GM18861 (cell line): ENCODE measurements at regions not wholly inside any gene's neighbourhood (a gene's known extent, or its start where the extent isn't known, plus 50 kb on each side); places are given as distances from the start of the nearest gene placed in this dataset.
"Not testable (repeated sequence)": the region's sequence is repeated elsewhere in the genome, so short reads cannot be mapped to it uniquely, and the experiment has no call there.

Experiments
- ATAC-seq: cut with Tn5 transposase; IDR thresholded peaks from one replicate; pipeline ENCODE4 v1.9.1; 2021; ENCODE audit not compliant: unreplicated experiment

GRCh38 chr7:65317372-65317771 lies 56.3 kb upstream of the ZNF92 start:
- ATAC-seq, result no peak

- no peak for ATAC-seq
Observed at GRCh38 chr7:65310761-65311160, 62.9 kb upstream of the ZNF92 start.

GRCh38 chr7:65308300-65308678 lies 65.4 kb upstream of the ZNF92 start:
- no peak for ATAC-seq

GRCh38 chr7:65307651-65308299 lies 65.9 kb upstream of the ZNF92 start:
- peak; percentile 73 for ATAC-seq

- no peak for ATAC-seq
Observed at GRCh38 chr7:65304175-65304574, 69.5 kb upstream of the ZNF92 start.

DNA sequence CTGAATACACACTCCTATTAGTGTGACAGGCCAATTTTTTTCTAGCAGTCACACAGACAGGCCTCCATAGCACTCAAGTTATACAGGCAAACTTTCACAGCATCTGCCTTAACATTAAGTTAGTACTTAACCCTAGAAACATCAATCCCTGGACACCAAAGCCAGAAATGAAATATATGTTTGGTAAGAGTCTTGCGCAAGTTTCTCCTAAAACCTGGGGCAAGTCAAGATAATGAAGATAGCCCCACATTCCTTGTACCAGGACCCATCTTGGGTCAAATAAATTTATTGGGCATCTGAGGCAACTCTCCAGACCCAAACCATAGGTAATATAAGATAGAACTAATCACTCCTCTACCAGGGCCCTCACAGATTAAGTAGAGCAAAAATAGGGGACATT lies 70.8 kb upstream of the ZNF92 start:
- no peak for ATAC-seq

- ATAC-seq, result no peak
Observed at GRCh38 chr7:65301007-65301406, 72.6 kb upstream of the ZNF92 start.

DNA sequence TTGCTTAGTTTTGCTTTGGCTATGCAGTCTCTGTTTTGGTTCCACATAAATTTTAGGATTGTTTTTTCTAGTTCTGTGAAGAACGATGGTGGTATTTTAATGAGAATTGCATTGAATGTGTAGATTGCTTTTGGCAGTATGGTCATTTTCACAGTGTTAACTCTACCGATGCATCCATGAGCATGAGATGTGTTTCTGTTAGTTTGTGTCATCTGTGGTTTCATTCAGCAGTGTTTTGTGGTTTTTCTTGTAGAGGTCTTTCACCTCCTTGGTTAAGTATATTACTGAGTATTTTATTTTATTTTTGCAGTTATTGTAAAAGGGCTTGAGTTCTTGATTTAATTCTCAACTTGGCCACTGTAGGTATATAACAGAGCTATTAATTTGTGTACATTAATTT lies 78.2 kb upstream of the ZNF92 start:
- no peak for ATAC-seq

DNA sequence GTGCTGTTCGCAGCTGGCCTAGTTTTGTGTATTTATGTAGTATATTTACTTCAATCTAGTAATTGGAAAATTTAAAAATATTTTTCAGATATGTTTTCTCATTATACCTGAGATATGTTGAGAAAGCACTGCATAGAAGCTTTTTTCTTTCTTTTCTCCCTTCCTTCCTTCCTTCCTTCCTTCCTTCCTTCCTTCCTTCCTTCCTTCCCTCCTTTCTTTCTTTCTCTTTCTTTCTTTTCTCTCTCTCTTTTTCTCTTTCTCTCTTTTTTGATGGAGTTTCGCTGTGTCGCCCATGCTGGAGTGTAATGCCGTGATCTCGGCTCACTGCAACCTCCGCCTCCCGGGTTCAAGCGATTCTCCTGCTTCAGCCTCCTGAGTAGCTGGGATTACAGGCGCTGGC lies 83.3 kb upstream of the ZNF92 start:
- not testable (repeated sequence) for ATAC-seq

DNA sequence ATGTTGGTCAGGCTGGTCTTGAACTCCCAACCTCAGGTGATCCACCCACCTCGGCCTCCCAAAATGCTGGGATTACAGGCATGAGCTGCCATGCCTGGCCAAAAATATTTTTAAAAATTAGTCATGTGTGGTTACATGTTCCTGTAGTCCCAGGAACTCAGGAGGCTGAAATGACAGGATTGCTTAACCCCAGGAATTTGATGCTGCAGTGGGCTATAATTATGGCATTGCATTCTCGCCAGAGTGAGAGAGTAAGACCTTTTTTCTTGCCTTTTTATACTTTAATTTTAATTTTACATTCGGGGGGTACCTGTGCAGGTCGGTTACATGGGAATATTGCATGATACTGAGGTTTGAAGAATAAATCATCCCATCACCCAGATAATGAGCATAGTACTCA lies 86.6 kb upstream of the ZNF92 start:
- no peak for ATAC-seq

DNA sequence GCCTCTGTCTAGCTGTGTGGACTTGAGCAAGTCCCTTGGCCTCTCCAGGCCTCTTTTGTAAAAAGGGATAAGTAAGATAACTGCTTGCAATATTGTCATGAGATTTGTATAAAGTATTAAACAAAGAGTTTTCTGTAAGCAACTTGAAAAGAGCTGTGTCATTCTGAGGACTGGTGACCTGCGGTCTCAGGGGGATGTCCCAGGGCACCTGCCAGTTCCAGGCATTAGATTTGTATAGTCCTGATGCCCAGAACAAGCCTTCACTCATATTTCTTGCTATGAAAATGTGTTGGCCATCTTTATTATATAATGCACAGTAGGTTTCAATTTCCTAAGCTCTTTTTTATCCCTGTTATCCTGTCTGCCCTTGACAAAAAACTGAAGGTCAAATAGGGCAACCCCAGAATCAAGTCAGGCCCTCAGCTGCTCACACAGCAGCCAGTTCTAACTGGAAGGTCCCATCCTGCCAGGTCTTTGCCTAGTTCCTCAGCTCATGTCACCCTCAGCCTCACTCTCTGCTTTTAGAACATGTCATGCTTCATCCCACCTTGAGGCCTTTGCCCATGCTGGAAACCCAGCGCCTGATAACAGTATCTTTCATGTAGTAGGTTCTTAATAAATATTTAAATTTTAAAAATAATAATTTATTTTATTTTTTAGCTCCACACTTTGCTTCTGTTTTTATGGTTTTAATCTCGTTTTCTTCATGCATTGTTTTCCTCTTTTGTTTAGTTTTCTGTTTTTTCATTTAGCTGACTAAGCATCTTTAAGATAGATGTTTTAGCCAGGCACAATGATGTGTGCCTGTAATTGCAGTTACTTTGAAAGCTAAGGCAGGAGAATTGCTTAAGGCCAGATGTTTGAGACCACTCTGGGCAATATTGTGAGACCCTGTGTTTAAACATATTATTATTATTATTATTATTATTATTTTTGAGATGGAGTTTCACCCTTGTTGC lies 87.5 kb upstream of the ZNF92 start:
- ATAC-seq, result peak; percentile 97

GRCh38 chr7:65285241-65285640 lies 88.4 kb upstream of the ZNF92 start:
- not testable (repeated sequence) for ATAC-seq

- no peak for ATAC-seq
Observed at GRCh38 chr7:65279795-65280194, 93.9 kb upstream of the ZNF92 start.

GRCh38 chr7:65276822-65277221 lies 96.8 kb upstream of the ZNF92 start:
- no peak for ATAC-seq

GRCh38 chr7:65271502-65271901 lies 102.2 kb upstream of the ZNF92 start:
- ATAC-seq, result not testable (repeated sequence)

DNA sequence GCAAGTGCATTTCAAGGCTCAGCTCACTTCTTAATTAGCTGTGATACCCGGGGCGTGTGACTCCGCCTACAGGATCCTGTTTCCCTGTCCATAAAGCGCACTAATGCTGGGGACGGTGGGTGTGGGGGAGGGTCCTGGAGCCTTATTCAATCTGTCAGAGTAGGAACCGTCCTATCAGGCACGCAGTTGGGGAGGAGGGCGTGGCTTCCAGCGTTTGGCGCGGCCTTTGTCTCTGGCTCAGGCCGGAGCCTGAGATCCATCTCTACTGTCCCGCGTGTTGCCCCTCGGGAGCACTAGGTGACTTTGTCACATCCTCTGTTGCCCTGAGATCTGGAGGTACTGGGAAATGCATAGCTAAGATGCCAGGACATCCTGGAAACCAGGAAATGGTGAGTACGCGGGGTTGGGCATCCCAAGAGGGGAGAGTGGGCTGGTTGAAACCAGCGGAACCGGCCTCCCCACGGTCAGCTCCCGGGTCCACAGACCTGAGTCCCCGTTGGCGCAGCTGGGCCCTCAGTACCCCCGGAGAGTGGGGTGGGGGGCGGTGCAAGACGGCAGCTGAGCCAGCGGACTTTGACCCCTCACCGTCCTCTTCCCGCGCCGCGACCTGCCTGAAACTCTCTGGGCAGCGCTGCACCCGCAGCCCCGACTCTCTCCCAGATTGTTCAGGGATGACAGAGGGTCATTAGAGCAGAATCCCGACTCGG lies 104.4 kb upstream of the ZNF92 start:
- ATAC-seq, result peak; percentile 97

DNA sequence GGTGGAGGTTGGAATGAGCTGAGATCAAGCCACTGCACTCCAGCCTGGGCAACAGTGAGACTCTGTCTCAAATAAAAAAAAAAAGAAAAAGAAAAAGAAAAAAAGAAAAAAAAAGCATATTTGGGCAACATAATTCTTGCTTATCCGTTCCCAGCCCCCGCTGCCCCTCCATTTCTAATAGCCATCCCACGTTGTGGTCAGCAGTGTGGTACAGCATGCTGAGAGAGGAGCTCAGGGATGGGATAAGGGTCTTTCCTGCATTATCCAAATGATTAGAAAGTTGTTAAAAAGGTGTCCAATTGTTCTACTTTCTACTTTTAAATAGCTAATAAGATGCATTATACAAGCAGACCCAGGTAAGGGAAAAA lies 104.9 kb upstream of the ZNF92 start:
- ATAC-seq, result no peak

DNA sequence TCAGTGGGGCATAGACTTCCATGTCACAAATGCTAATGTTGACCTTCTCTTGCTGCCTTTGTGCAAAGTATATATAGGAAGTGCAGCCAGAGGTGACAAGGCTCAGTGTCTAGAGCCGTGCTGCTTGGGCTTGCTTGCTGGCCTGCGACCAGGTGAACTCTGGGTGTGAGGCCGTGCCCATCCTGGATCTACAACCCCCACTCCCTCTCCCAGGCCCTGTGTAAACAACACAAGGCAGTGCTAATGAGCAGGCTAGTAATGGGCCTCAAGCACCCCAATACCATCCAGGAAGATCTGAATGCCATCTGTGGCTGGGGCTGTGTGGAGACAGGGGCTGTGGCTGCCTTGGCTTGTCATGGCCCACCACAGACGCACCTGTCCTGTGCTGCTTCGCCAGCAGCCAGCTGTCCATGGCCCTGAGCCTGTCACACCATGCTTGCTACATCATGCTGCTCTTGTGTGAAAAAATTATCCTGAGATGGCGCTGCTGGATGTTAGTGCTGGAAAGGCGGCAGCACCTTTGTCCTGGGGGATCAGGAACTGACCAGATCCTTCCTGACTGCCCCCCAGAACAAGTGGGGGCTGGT lies 107.6 kb upstream of the ZNF92 start:
- ATAC-seq, result no peak

DNA sequence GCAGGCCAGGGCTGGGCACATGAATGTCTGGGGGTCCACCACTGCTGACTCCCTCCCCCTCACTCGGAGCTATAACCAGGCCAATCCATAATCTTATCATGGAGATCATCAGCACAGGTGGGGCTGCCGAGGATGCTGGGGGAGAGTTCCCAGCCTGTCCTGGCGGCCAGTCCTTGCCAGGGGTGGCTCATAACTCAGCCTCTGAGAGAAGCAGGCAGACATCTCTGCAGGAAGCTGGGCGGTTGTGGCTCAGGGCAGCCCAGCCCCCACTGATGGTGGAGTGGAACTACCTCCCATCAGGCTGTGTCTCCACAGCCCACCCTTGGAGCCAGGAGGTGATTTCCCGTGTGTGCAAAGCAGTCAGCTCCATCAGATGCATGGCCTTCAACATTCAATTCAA lies 109.4 kb upstream of the ZNF92 start:
- no peak for ATAC-seq

DNA sequence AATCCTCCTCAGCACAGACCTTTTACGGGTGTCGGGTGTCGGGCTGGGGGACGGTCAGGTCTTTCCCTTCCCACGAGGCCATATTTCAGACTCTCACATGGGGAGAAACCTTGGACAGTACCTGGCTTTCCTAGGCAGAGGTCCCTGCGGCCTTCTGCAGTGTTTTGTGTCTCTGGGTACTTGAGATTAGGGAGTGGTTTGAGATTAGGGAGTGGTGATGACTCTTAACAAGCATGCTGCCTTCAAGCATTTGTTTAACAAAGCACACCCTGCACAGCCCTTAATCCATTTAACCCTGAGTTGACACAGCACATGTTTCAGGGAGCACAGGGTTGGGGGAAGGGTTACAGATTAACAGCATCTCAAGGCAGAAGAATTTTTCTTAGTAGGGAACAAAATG lies 113.0 kb upstream of the ZNF92 start:
- not testable (repeated sequence) for ATAC-seq

DNA sequence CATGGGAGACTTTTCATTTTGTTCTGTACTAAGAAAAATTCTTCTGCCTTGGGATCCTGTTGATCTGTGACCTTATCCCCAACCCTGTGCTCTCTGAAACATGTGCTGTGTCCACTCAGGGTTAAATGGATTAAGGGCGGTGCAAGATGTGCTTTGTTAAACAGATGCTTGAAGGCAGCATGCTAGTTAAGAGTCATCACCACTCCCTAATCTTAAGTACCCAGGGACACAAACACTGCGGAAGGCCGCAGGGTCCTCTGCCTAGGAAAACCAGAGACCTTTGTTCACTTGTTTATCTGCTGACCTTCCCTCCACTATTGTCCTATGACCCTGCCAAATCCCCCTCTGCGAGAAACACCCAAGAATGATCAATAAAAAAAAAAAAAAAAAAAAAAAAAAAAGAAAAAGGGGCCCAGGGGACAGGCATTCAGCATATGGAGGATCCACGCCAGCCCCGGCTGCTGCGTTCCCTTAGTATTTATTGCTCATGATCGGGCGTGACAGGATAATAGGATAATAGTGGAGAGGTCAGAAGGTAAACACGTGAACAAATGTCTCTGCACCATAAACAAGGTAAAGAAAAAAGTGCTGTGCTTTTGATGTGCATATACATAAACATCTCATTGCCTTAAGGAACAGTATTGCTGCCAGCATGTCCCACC lies 113.7 kb upstream of the ZNF92 start:
- not testable (repeated sequence) for ATAC-seq
